ENCODE measurements at regions not wholly inside any gene's neighbourhood (a gene's known extent, or its start where the extent isn't known, plus 50 kb on each side); places are given as distances from the start of the nearest gene placed in this dataset.

DNA sequence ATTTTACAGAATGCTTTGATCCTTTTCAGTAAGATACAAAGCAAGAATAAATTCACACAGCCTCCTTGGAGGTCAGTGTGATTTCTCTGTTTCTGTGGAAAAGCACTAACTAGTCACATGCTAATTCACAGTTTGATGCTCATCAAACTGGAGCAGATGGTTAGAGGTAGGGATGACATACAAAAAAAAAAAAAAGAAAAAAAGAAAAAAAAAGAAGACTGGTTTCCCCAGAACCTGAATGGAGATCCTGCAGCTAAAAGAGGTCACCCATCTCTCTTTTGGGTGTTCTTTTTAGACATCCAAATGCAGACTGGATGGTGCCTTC lies 123.7 kb upstream of the ANKRD55 start:
- Histone ChIP-seq H3K9me3 (no peaks in the 10 kb centered on the region), H3K27me3 (replicated peaks; ENCODE audit: insufficient read depth) (no peaks in the 10 kb centered on the region), H3K4me3 (no peak overlapping the region), H3K36me3 (no peaks in the 10 kb centered on the region), H3K4me1 (replicated peaks) (peaks cover 3% of the 10 kb centered on the region), H3K27ac (no peak overlapping the region)
- intact Hi-C loops (cut with DNase I), result no loop called here
- no peak for TF ChIP-seq POLR2A (IDR thresholded peaks at IDR 0.05)
- TF ChIP-seq, protein P1, sequence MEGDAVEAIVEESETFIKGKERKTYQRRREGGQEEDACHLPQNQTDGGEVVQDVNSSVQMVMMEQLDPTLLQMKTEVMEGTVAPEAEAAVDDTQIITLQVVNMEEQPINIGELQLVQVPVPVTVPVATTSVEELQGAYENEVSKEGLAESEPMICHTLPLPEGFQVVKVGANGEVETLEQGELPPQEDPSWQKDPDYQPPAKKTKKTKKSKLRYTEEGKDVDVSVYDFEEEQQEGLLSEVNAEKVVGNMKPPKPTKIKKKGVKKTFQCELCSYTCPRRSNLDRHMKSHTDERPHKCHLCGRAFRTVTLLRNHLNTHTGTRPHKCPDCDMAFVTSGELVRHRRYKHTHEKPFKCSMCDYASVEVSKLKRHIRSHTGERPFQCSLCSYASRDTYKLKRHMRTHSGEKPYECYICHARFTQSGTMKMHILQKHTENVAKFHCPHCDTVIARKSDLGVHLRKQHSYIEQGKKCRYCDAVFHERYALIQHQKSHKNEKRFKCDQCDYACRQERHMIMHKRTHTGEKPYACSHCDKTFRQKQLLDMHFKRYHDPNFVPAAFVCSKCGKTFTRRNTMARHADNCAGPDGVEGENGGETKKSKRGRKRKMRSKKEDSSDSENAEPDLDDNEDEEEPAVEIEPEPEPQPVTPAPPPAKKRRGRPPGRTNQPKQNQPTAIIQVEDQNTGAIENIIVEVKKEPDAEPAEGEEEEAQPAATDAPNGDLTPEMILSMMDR (IDR thresholded peaks at IDR 0.05), result no peak
- TF ChIP-seq POLR2AphosphoS5 (IDR thresholded peaks at IDR 0.05), result no peak
- DNase-seq (ENCODE audit: low spot score), result no peak

DNA sequence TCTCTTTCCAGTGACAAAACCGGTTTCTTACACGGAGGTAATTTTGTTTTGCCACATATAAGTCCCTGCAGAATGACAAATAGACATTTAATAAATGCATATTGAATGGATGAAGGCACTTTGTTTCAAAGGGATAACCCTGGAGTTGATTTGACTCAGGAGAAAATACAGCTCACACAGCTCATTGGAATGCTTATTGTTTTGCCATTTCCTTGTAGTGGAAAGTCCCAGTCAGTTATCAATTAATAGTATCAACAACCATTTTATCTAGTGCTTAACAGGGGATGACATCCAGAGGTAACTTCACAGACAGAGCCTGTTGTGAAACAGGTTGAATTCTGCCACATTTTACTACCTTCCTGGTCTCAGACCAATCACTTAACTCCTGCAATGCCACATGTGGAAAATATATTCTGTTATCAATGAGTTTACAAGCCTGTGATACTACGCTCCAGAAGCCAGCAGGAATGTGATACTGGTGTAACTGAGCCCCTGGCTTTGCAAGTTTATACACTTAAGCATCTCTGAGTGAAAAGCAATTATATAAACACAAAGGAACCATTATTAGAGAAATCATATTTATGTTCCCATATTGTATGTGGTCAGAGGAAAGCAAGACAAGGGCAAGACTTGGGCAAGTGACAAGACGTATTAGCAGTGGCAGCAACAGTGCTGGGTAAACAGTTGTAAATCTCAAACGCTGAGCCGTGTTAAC lies 123.1 kb upstream of the ANKRD55 start:
- DNase-seq (ENCODE audit: low spot score), result peak; percentile 71
- 23% methylated on average over 6 of the region's 6 CpGs for WGBS
- H3K27ac ChIP-seq, result no peak overlapping the region
- intact Hi-C loops (cut with DNase I), result no loop called here
- no peaks in the 10 kb centered on the region for H3K36me3 ChIP-seq
- H3K9me3 ChIP-seq, result no peaks in the 10 kb centered on the region
- TF ChIP-seq, protein P1 (IDR thresholded peaks at IDR 0.05), result no peak
- peak; percentile 76 for TF ChIP-seq POLR2AphosphoS5 (IDR thresholded peaks at IDR 0.05)
- no peak overlapping the region for H3K4me3 ChIP-seq
- H3K4me1 ChIP-seq (replicated peaks), result peaks cover 3% of the 10 kb centered on the region
- H3K27me3 ChIP-seq (replicated peaks; ENCODE audit: insufficient read depth), result no peaks in the 10 kb centered on the region

DNA sequence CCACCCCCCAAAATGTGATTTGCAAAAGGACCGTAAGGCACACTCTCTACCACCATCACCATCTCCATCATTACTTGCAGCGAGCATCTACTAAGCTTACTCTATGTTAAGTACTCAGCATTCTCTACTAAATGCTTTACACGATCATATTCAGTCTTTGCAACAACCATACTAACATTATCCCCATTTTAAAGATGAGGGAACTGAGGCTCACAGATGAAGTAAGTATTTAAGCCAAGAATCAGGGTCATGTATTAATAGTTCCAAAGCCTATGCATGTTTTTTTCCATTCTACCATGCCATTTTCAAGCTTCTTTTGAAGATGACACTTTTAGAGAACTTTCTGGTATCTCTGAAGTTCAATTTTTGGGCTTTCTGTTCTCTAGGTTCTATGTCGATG lies 121.7 kb upstream of the ANKRD55 start:
- intact Hi-C loops (cut with DNase I), result no loop called here
- no peaks in the 10 kb centered on the region for H3K27me3 ChIP-seq (replicated peaks; ENCODE audit: insufficient read depth)
- H3K36me3 ChIP-seq, result no peaks in the 10 kb centered on the region
- DNase-seq (ENCODE audit: low spot score), result no peak
- no peak overlapping the region for H3K27ac ChIP-seq
- H3K4me1 ChIP-seq (replicated peaks), result peaks cover 3% of the 10 kb centered on the region
- H3K9me3 ChIP-seq, result no peaks in the 10 kb centered on the region
- 98% methylated on average over 4 of the region's 4 CpGs for WGBS
- H3K4me3 ChIP-seq, result no peak overlapping the region
- TF ChIP-seq POLR2AphosphoS5 (IDR thresholded peaks at IDR 0.05), result no peak
- TF ChIP-seq, protein P1 (IDR thresholded peaks at IDR 0.05), result no peak
- no peak for TF ChIP-seq POLR2A (IDR thresholded peaks at IDR 0.05)

DNA sequence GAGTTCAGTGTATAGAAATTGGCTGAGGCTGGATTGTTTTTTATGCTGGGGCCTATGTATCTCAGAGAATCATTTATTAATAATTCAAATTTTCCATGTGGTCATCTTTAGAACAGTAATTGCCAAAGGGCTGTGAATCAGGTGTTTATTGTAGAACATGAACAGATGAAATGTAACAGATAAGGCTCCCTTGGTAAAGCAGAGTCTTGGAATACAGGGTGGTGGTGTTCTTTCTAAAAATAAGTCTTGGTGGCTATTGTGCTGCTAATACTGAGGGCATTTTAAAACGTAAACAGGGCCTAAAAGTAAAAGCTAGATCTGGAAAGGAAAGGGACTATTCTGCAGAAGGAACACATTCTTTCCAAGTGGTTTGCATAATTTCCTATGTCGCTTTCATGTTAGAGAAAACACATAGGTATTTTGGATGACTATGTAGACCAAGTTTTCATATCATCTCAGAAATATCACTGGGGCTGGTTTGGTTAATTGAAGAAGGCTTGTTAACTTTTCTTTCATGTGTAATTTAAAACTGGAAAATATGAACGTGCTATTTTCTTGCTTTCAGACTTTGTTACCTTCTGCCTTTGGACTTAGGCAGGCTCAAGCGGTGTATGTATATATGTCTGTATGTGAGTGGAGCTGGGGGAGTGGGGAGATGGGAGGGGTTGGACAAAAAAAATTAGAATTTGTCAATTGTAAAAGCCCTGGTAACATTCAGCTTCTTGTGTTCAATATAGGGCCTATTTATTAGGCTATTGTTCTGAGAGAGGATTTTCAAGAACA lies 119.9 kb upstream of the ANKRD55 start:
- WGBS, result 87% methylated on average over 4 of the region's 4 CpGs
- Histone ChIP-seq H3K4me3 (no peak overlapping the region), H3K36me3 (no peaks in the 10 kb centered on the region), H3K4me1 (replicated peaks) (peaks cover 3% of the 10 kb centered on the region), H3K27ac (no peak overlapping the region), H3K27me3 (replicated peaks; ENCODE audit: insufficient read depth) (no peaks in the 10 kb centered on the region), H3K9me3 (no peaks in the 10 kb centered on the region)
- TF ChIP-seq POLR2A (IDR thresholded peaks at IDR 0.05) (no peak), POLR2AphosphoS5 (IDR thresholded peaks at IDR 0.05) (no peak)
- TF ChIP-seq, protein P1 (IDR thresholded peaks at IDR 0.05), result no peak
- DNase-seq (ENCODE audit: low spot score), result no peak
- intact Hi-C loops (cut with DNase I), result no loop called here

All from prostate gland (tissue), 2 donors.